ENCODE measurements at regions not wholly inside any gene's neighbourhood (a gene's known extent, or its start where the extent isn't known, plus 50 kb on each side); places are given as distances from the start of the nearest gene placed in this dataset.
"Not testable (repeated sequence)": the region's sequence is repeated elsewhere in the genome, so short reads cannot be mapped to it uniquely, and the experiment has no call there.

- no peak for DNase-seq
Measured at GRCh38 chr13:47892374-47892773, 108.7 kb downstream of the SUCLA2 start.

GRCh38 chr13:47890146-47890814, 110.8 kb downstream of the SUCLA2 start:
- DNase-seq: no peak

- DNase-seq: no peak
Measured at GRCh38 chr13:47886314-47886713, 114.8 kb downstream of the SUCLA2 start.

GRCh38 chr13:47875201-47875600, 125.9 kb downstream of the SUCLA2 start:
- DNase-seq: no peak

GRCh38 chr13:47873987-47874386, 127.1 kb downstream of the SUCLA2 start:
- DNase-seq: not testable (repeated sequence)

- DNase-seq: not testable (repeated sequence)
Measured at GRCh38 chr13:47873319-47873718, 127.8 kb downstream of the SUCLA2 start.

- no peak for DNase-seq
Measured at GRCh38 chr13:47869776-47870175, 131.3 kb downstream of the SUCLA2 start.

- DNase-seq: no peak
Measured at GRCh38 chr13:47865883-47866282, 135.2 kb downstream of the SUCLA2 start.

- no peak for DNase-seq
Measured at GRCh38 chr13:47862841-47863240, 138.2 kb downstream of the SUCLA2 start.

- no peak for DNase-seq
Measured at GRCh38 chr13:47859165-47859564, 141.9 kb downstream of the SUCLA2 start.

GRCh38 chr13:47858042-47859025, 142.7 kb downstream of the SUCLA2 start:
- no peak for DNase-seq

GRCh38 chr13:47853236-47853635, 147.8 kb downstream of the SUCLA2 start:
- DNase-seq: no peak

GRCh38 chr13:47846886-47847285, 154.2 kb downstream of the SUCLA2 start:
- no peak for DNase-seq

GRCh38 chr13:47845981-47846380, 155.1 kb downstream of the SUCLA2 start:
- DNase-seq: no peak

GRCh38 chr13:47843005-47843404, 158.1 kb downstream of the SUCLA2 start:
- no peak for DNase-seq

- DNase-seq: no peak
Measured at GRCh38 chr13:47841151-47841550, 159.9 kb downstream of the SUCLA2 start.

- DNase-seq: no peak
Measured at GRCh38 chr13:47837906-47838305, 163.2 kb downstream of the SUCLA2 start.

GRCh38 chr13:47837104-47837880, 163.8 kb downstream of the SUCLA2 start:
- DNase-seq: no peak

GRCh38 chr13:47835470-47836228, 165.4 kb downstream of the SUCLA2 start:
- DNase-seq: no peak

GRCh38 chr13:47832458-47832972, 168.6 kb downstream of the SUCLA2 start:
- DNase-seq: no peak

- DNase-seq: no peak
Measured at GRCh38 chr13:47831265-47831664, 169.8 kb downstream of the SUCLA2 start.

GRCh38 chr13:47829690-47830089, 171.4 kb downstream of the SUCLA2 start:
- DNase-seq: no peak
